ENCODE measurements at regions not wholly inside any gene's neighbourhood (a gene's known extent, or its start where the extent isn't known, plus 50 kb on each side); places are given as distances from the start of the nearest gene placed in this dataset.

GRCh38 chr6:91173186-91173585, 586.3 kb upstream of the MAP3K7 start:
- TF ChIP-seq CTCF (conservative IDR thresholded peaks at IDR 0.05 in 1 of 2, IDR thresholded peaks at IDR 0.05 in 1 of 2; ENCODE audit: extremely low read depth in 1 of 2, insufficient read depth in 1 of 2, low read depth in 1 of 2, low read length in 2 of 2) (no peak), EZH2 (IDR thresholded peaks at IDR 0.05; ENCODE audit: borderline replicate concordance, low read length) (no peak)

Data from mammary epithelial cell (primary cell).